Posterior vena cava (tissue), 2 donors: ENCODE measurements at regions not wholly inside any gene's neighbourhood (a gene's known extent, or its start where the extent isn't known, plus 50 kb on each side); places are given as distances from the start of the nearest gene placed in this dataset.

Experiments
- DNase-seq: peaks from one replicate; pipeline ENCODE4 v3.0.0-alpha.2; 2020; ENCODE audit warnings: low spot score
- intact Hi-C, 2 donors: fragments of 100-400 bp; cut with DNase I; formaldehyde crosslinking; loops; one replicate each; pipeline versions ENCODE4 v1.14.1 to v1.14.2; 2022 to 2023
- donor health status: DM: yes; HTN: yes; CAD: no.
- donor health status: DM: yes; HTN: yes; CAD: no.

DNA sequence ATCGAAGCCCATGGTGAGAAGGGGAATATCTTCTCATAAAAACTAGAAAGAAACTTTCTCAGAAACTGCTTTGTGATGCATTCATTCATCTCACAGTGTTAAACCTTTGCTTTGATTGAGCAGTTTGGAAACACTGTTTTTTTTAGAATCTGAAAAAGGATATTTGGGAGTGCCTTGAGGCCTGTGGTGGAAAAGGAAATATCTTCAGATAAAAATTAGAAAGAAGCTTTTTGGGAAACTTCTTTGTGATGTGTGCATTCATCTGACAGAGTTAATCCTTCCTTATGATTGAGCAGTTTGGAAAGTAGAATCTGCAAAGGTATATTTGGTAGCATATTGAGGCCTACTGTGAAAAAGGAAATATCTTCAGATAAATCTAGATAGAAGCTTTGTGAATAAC lies 1594.9 kb downstream of the UQCRFS1 start:
- no peak for DNase-seq

GRCh38 chr19:27580906-27581305 lies 1632.0 kb downstream of the UQCRFS1 start:
- intact Hi-C loops = no loop called here

More for the DNA sequence above, 1594.9 kb downstream of the UQCRFS1 start:
- intact Hi-C loops = no loop called here

More at GRCh38 chr19:27580906-27581305, 1632.0 kb downstream of the UQCRFS1 start:
- DNase-seq = no peak
